K562 (cell line): ENCODE measurements at regions not wholly inside any gene's neighbourhood (a gene's known extent, or its start where the extent isn't known, plus 50 kb on each side); places are given as distances from the start of the nearest gene placed in this dataset.

Experiments
- EZH2 ChIP-seq: IDR thresholded peaks from 2 replicates; pipeline ENCODE4 v1.6.1; 2012; ENCODE audit warnings: low read depth, mild to moderate bottlenecking, inconsistent platforms, low read length, borderline replicate concordance
- MCM7 ChIP-seq, 2 experiments: fragments of 450-650 bp; IDR thresholded peaks; 2 replicates each; pipeline ENCODE4 v1.6.1; 2016 to 2018
- MIER1 ChIP-seq: fragments of 450-650 bp; IDR thresholded peaks from 2 replicates; pipeline ENCODE4 v1.6.1; 2016; ENCODE audit warnings: antibody characterized with exemption, mild to moderate bottlenecking, low read depth
- NFIC ChIP-seq: fragments of 450-650 bp; IDR thresholded peaks from 2 replicates; pipeline ENCODE4 v1.6.1; 2017; ENCODE audit warnings: mild to moderate bottlenecking, inconsistent platforms
- POLR2H ChIP-seq: IDR thresholded peaks from 2 replicates; pipeline ENCODE4 v1.6.1; 2016; ENCODE audit warnings: missing genetic modification characterization, low read depth, mild to moderate bottlenecking, control low read depth, missing compliant biosample characterization, moderate library complexity
- RBFOX2 ChIP-seq: fragments of 200-400 bp; formaldehyde crosslinking; IDR thresholded peaks from 2 replicates; pipeline ENCODE4 v1.6.1; 2017; ENCODE audit warnings: low read depth, mild to moderate bottlenecking, low read length, moderate library complexity
- RFX1 ChIP-seq: fragments of 450-650 bp; IDR thresholded peaks from 2 replicates; pipeline ENCODE4 v1.6.1; 2016; ENCODE audit warnings: mild to moderate bottlenecking, moderate library complexity
- STAG1 ChIP-seq: sonication (generic); formaldehyde crosslinking; IDR thresholded peaks from 2 replicates; pipeline ENCODE4 v1.5.0; 2020; ENCODE audit warnings: missing genetic modification reagents, borderline replicate concordance
- ZNF57 ChIP-seq: fragments of 450-650 bp; formaldehyde crosslinking; IDR thresholded peaks from 2 replicates; pipeline ENCODE4 v1.4.0; 2020; ENCODE audit warnings: mild to moderate bottlenecking, moderate library complexity
- TF ChIP-seq, protein P1 (sequence below), 2 experiments: fragments of 450-650 bp in 1 of 2; sonication (generic) in 1 of 2; formaldehyde crosslinking in 1 of 2; IDR thresholded peaks in 1 of 2; conservative IDR thresholded peaks in 1 of 2; 2 replicates each; pipeline versions ENCODE4 v1.6.1 to v1.8.1; 2016 to 2023; ENCODE audit warnings: mild to moderate bottlenecking in 2 of 2, moderate library complexity in 2 of 2, inconsistent platforms in 1 of 2, missing genetic modification reagents in 1 of 2
- TF ChIP-seq, protein P2 (sequence below), 3 experiments: IDR thresholded peaks in 2 of 3; conservative IDR thresholded peaks in 1 of 3; 2 replicates each; pipeline ENCODE4 v1.5.1; 2011 to 2012; ENCODE audit warnings: low read length in 3 of 3, mild to moderate bottlenecking in 3 of 3, control low read depth in 2 of 3, improper control_type of control experiment in 1 of 3, inconsistent platforms in 1 of 3, low read depth in 1 of 3, mixed read lengths in 1 of 3, moderate library complexity in 1 of 3; ENCODE audit not compliant: insufficient read depth in 2 of 3
- TF ChIP-seq, protein P3 (sequence below): fragments of 250-450 bp; sonication (Bioruptor Pico); IDR thresholded peaks from 2 replicates; pipeline ENCODE4 v1.8.0; 2022; ENCODE audit warnings: moderate library complexity, mild to moderate bottlenecking, inconsistent platforms

DNA sequence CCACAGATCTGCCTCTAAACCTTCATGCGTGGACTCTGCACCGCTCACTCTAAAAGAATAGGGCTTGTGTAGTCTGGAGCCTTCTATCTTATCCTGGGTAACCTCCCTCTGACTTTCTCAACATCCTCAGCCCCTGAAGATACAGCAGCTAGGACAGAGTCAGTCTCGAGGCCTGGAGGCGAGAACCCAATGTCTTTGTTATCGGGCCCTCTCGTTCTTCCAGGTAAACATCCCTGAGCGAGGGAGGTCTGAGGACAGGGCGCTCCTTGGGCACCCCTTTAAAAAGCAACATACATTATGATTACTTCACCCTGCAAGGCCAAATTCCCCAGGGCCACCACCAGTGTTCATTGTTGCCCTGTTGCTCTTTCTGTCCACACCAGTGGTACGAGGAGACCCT, 75.4 kb upstream of the PRNP start:
- TF ChIP-seq MCM7 (IDR thresholded peaks at IDR 0.05): no peak
- no peak for TF ChIP-seq NFIC
- TF ChIP-seq, protein P1, sequence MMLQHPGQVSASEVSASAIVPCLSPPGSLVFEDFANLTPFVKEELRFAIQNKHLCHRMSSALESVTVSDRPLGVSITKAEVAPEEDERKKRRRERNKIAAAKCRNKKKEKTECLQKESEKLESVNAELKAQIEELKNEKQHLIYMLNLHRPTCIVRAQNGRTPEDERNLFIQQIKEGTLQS (IDR thresholded peaks at IDR 0.05): no peak
- TF ChIP-seq, protein P1 (CRISPR knock-in tag; conservative IDR thresholded peaks at IDR 0.05): no peak
- no peak for TF ChIP-seq EZH2
- TF ChIP-seq, protein P2, sequence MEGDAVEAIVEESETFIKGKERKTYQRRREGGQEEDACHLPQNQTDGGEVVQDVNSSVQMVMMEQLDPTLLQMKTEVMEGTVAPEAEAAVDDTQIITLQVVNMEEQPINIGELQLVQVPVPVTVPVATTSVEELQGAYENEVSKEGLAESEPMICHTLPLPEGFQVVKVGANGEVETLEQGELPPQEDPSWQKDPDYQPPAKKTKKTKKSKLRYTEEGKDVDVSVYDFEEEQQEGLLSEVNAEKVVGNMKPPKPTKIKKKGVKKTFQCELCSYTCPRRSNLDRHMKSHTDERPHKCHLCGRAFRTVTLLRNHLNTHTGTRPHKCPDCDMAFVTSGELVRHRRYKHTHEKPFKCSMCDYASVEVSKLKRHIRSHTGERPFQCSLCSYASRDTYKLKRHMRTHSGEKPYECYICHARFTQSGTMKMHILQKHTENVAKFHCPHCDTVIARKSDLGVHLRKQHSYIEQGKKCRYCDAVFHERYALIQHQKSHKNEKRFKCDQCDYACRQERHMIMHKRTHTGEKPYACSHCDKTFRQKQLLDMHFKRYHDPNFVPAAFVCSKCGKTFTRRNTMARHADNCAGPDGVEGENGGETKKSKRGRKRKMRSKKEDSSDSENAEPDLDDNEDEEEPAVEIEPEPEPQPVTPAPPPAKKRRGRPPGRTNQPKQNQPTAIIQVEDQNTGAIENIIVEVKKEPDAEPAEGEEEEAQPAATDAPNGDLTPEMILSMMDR (IDR thresholded peaks at IDR 0.05 in 2 of 3, conservative IDR thresholded peaks at IDR 0.05 in 1 of 3; ENCODE audit: insufficient read depth in 2 of 3, low read depth in 1 of 3, low read length in 3 of 3): no peak
- no peak for TF ChIP-seq ZNF57 (CRISPR knock-in tag)
- no peak for TF ChIP-seq RBFOX2
- TF ChIP-seq STAG1 (CRISPR knock-in tag): no peak
- no peak for TF ChIP-seq RFX1
- no peak for TF ChIP-seq MIER1
- TF ChIP-seq, protein P3, sequence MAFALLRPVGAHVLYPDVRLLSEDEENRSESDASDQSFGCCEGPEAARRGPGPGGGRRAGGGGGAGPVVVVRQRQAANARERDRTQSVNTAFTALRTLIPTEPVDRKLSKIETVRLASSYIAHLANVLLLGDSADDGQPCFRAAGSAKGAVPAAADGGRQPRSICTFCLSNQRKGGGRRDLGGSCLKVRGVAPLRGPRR (CRISPR knock-in tag): no peak
- TF ChIP-seq POLR2H (tag): no peak
